ENCODE measurements at regions not wholly inside any gene's neighbourhood (a gene's known extent, or its start where the extent isn't known, plus 50 kb on each side); places are given as distances from the start of the nearest gene placed in this dataset.

GRCh38 chr1:200337410-200337809 is 72.4 kb downstream of the ZNF281 start:
- no peaks in the 10 kb centered on the region for H3K4me1 ChIP-seq
- no peaks in the 10 kb centered on the region for H3K36me3 ChIP-seq
- no peak for TF ChIP-seq POLR2A (IDR thresholded peaks at IDR 0.05)
- no peak for TF ChIP-seq CTCF (IDR thresholded peaks at IDR 0.05)
- intact Hi-C loops (cut with DNase I; ENCODE audit: low total_unique reads), result no loop called here
- DNase-seq, result no peak
- H3K4me3 ChIP-seq, result no peak overlapping the region
- H3K9me3 ChIP-seq, result no peaks in the 10 kb centered on the region
- H3K27me3 ChIP-seq, result no peaks in the 10 kb centered on the region
- H3K27ac ChIP-seq, result no peak overlapping the region

DNA sequence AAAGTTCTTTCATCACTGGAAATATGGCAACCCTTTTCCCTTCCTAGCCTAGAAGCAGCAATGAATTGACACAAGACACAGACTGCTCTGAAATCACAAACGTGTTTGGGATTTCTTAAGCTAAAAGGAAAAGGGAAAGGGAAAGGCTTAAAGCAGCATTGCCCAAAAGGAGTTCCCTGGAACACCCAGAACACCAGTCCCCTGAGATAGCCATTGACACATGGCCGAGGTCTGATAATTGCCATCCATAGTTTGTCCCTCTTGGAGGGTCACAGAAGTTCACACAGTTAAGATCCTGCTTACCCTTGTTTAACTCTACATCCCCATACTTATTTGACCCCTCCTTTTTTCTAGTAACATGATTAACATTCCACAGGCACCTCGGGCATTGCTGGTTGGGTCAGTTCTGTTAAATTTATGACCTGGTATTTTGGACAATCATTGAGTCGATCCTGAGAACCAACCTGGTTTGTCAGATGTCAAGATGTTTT is 72.9 kb downstream of the ZNF281 start:
- H3K27me3 ChIP-seq, result no peaks in the 10 kb centered on the region
- H3K4me1 ChIP-seq, result no peaks in the 10 kb centered on the region
- no peak overlapping the region for H3K27ac ChIP-seq
- TF ChIP-seq POLR2A (IDR thresholded peaks at IDR 0.05), result no peak
- TF ChIP-seq CTCF (IDR thresholded peaks at IDR 0.05), result no peak
- no peaks in the 10 kb centered on the region for H3K36me3 ChIP-seq
- intact Hi-C loops (cut with DNase I; ENCODE audit: low total_unique reads), result no loop called here
- DNase-seq, result no peak
- H3K9me3 ChIP-seq, result no peaks in the 10 kb centered on the region
- no peak overlapping the region for H3K4me3 ChIP-seq

- no peaks in the 10 kb centered on the region for H3K9me3 ChIP-seq
- TF ChIP-seq POLR2A (IDR thresholded peaks at IDR 0.05) (no peak), CTCF (IDR thresholded peaks at IDR 0.05) (no peak)
- DNase-seq, result no peak
- no peak overlapping the region for H3K27ac ChIP-seq
- H3K4me1 ChIP-seq, result no peaks in the 10 kb centered on the region
- no peak overlapping the region for H3K4me3 ChIP-seq
- intact Hi-C loops (cut with DNase I; ENCODE audit: low total_unique reads), result no loop called here
- no peaks in the 10 kb centered on the region for H3K27me3 ChIP-seq
- no peaks in the 10 kb centered on the region for H3K36me3 ChIP-seq
Measured at GRCh38 chr1:200336101-200336845, 73.6 kb downstream of the ZNF281 start.

DNA sequence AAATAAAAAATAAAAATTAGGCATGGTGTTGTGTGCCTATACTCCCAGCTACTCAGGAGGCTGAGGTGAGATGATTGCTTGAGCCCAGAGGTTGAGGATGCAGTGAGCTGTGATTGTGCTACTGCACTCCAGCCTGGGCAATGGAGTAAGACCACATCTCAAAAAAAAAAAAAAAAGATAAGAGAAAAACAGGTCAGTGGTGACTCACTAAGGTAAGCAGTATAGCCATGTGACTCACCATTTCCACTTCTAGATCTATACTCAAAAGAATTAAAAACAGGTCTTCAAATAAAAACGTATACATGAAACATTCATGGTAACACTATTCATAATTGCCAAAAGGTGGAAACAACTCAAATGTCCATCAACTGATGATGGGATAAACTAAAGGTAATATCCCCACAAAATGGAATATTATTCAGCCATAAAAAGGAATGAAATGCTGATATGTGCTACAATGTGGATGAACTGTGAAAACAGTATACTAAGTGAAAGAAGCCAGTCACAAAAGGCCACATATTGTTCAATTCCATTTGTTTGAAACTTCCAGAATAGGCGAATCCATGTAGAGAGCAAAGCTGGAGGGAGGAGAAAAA is 75.1 kb downstream of the ZNF281 start:
- H3K27ac ChIP-seq, result no peak overlapping the region
- no peaks in the 10 kb centered on the region for H3K27me3 ChIP-seq
- H3K4me3 ChIP-seq, result no peak overlapping the region
- intact Hi-C loops (cut with DNase I; ENCODE audit: low total_unique reads), result no loop called here
- TF ChIP-seq CTCF (IDR thresholded peaks at IDR 0.05) (no peak), POLR2A (IDR thresholded peaks at IDR 0.05) (no peak)
- H3K4me1 ChIP-seq, result no peaks in the 10 kb centered on the region
- DNase-seq, result no peak
- H3K36me3 ChIP-seq, result no peaks in the 10 kb centered on the region
- H3K9me3 ChIP-seq, result no peaks in the 10 kb centered on the region

DNA sequence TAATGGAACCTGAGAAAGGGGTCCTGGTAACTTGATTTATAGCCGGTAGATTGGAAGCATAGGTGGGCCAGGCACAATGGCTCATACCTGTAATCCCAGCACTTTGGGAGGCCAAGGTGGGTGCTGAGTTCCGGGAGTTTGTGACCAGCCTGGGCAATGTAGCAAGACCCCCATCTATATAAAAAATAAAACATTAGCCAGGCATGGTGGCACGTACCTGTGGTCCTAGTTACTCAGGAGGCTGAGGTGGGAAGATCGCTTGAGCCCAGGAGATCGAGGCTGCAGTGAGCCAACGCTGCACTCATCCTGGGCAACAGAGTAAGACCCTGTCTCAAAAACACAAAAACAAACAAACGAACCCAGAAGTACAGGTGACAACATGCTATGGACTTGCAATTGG is 76.5 kb downstream of the ZNF281 start:
- H3K4me3 ChIP-seq, result no peak overlapping the region
- H3K27me3 ChIP-seq, result no peaks in the 10 kb centered on the region
- no peak overlapping the region for H3K27ac ChIP-seq
- intact Hi-C loops (cut with DNase I; ENCODE audit: low total_unique reads), result no loop called here
- no peak for DNase-seq
- no peaks in the 10 kb centered on the region for H3K36me3 ChIP-seq
- TF ChIP-seq POLR2A (IDR thresholded peaks at IDR 0.05), result no peak
- no peak for TF ChIP-seq CTCF (IDR thresholded peaks at IDR 0.05)
- H3K9me3 ChIP-seq, result no peaks in the 10 kb centered on the region
- no peaks in the 10 kb centered on the region for H3K4me1 ChIP-seq

Measured in uterus (tissue), 3 donors.